Liver (tissue), 3 donors: ENCODE measurements at regions not wholly inside any gene's neighbourhood (a gene's known extent, or its start where the extent isn't known, plus 50 kb on each side); places are given as distances from the start of the nearest gene placed in this dataset.

ENCODE experiments used
- EGR1 ChIP-seq, 2 donors: IDR thresholded peaks; 2 replicates each; pipeline ENCODE4 v1.6.1; 2016 to 2018; ENCODE audit warnings: antibody characterized with exemption in 2 of 2, low read depth in 2 of 2
- FOXA1 ChIP-seq: IDR thresholded peaks from 2 replicates; pipeline ENCODE4 v1.6.1; 2016; ENCODE audit warnings: antibody characterized with exemption
- FOXA2 ChIP-seq: IDR thresholded peaks from 2 replicates; pipeline ENCODE4 v1.6.1; 2016; ENCODE audit warnings: antibody characterized with exemption
- JUND ChIP-seq, 2 donors: IDR thresholded peaks; 2 replicates each; pipeline ENCODE4 v1.6.1; 2016; ENCODE audit warnings: antibody characterized with exemption in 2 of 2
- RXRA ChIP-seq, 2 donors: IDR thresholded peaks; 2 replicates each; pipeline ENCODE4 v1.6.1; 2017 to 2018; ENCODE audit warnings: antibody characterized with exemption in 2 of 2, mild to moderate bottlenecking in 1 of 2
- TAF1 ChIP-seq: conservative IDR thresholded peaks from 2 replicates; pipeline ENCODE4 v1.6.1; 2016; ENCODE audit warnings: antibody characterized with exemption, mild to moderate bottlenecking
- YY1 ChIP-seq: IDR thresholded peaks from 2 replicates; pipeline ENCODE4 v1.6.1; 2016; ENCODE audit warnings: antibody characterized with exemption, mild to moderate bottlenecking
- TF ChIP-seq, protein P1 (sequence below): fragments of 150-350 bp; IDR thresholded peaks from 2 replicates; pipeline ENCODE4 v1.5.1; 2017; ENCODE audit warnings: improper control_type of control experiment, low read depth, low read length; ENCODE audit not compliant: missing input control
- TF ChIP-seq, protein P2 (sequence below): IDR thresholded peaks from 2 replicates; pipeline ENCODE4 v1.6.1; 2016; ENCODE audit warnings: antibody characterized with exemption
- donor health status: healthy.
- donor health status: healthy.

DNA sequence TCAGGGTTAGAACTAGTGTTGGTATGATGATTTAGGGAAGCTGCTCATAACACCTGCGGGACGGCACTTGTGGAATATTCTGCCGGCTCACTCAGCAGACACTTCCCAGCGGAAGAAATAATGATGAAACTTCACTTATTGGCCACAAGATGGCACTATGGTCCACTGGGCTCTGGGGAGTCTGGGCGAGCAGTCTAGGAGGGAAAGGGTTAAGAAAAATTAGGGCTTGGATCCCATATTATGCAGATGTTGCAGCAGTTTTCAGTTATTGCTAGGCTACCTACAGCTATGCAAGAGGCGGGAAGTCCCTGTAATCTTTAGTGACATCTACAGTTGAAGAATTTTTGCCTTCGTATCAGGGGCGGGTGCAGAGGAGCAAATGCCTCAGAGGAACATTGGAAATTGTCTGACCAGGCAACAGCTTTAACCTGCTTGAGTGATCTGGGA is 238.7 kb upstream of the PRSS58 start:
- TF ChIP-seq FOXA2 (no peak), EGR1 (IDR thresholded peaks at IDR 0.05; ENCODE audit: low read depth in 2 of 2) (no peak), JUND (IDR thresholded peaks at IDR 0.05) (no peak), RXRA (IDR thresholded peaks at IDR 0.05) (no peak), YY1 (no peak), TAF1 (no peak), FOXA1 (no peak)
- TF ChIP-seq, protein P1, sequence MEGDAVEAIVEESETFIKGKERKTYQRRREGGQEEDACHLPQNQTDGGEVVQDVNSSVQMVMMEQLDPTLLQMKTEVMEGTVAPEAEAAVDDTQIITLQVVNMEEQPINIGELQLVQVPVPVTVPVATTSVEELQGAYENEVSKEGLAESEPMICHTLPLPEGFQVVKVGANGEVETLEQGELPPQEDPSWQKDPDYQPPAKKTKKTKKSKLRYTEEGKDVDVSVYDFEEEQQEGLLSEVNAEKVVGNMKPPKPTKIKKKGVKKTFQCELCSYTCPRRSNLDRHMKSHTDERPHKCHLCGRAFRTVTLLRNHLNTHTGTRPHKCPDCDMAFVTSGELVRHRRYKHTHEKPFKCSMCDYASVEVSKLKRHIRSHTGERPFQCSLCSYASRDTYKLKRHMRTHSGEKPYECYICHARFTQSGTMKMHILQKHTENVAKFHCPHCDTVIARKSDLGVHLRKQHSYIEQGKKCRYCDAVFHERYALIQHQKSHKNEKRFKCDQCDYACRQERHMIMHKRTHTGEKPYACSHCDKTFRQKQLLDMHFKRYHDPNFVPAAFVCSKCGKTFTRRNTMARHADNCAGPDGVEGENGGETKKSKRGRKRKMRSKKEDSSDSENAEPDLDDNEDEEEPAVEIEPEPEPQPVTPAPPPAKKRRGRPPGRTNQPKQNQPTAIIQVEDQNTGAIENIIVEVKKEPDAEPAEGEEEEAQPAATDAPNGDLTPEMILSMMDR, result peak; percentile 53
- TF ChIP-seq, protein P2, sequence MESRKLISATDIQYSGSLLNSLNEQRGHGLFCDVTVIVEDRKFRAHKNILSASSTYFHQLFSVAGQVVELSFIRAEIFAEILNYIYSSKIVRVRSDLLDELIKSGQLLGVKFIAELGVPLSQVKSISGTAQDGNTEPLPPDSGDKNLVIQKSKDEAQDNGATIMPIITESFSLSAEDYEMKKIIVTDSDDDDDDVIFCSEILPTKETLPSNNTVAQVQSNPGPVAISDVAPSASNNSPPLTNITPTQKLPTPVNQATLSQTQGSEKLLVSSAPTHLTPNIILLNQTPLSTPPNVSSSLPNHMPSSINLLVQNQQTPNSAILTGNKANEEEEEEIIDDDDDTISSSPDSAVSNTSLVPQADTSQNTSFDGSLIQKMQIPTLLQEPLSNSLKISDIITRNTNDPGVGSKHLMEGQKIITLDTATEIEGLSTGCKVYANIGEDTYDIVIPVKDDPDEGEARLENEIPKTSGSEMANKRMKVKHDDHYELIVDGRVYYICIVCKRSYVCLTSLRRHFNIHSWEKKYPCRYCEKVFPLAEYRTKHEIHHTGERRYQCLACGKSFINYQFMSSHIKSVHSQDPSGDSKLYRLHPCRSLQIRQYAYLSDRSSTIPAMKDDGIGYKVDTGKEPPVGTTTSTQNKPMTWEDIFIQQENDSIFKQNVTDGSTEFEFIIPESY, result no peak
